Erythroblast (primary cell): ENCODE measurements at regions not wholly inside any gene's neighbourhood (a gene's known extent, or its start where the extent isn't known, plus 50 kb on each side); places are given as distances from the start of the nearest gene placed in this dataset.

Experiments
- GATA1 ChIP-seq: IDR thresholded peaks from 2 replicates; pipeline ENCODE4 v1.6.1; 2011; ENCODE audit warnings: low read depth, mild to moderate bottlenecking, control low read depth, low read length, moderate library complexity
- POLR2A ChIP-seq: IDR thresholded peaks from 2 replicates; pipeline ENCODE4 v1.6.1; 2011; ENCODE audit warnings: mild to moderate bottlenecking, low read length

- TF ChIP-seq POLR2A (no peak), GATA1 (no peak)
Measured at GRCh38 chr12:91267039-91267438, 84.4 kb upstream of the DCN start.
